Coronary artery (tissue), 2 donors: ENCODE measurements at regions not wholly inside any gene's neighbourhood (a gene's known extent, or its start where the extent isn't known, plus 50 kb on each side); places are given as distances from the start of the nearest gene placed in this dataset.

Experiments
- DNase-seq: peaks from one replicate; pipeline ENCODE4 v3.0.0-alpha.2; 2017; ENCODE audit warnings: low spot score
- H3K27ac ChIP-seq, 2 donors: fragments of 200-600 bp; sonication (generic); one replicate each; pipeline ENCODE4 v1.5.1; 2016 to 2019
- H3K4me3 ChIP-seq: fragments of 200-600 bp; sonication (generic); 2 replicates; pipeline ENCODE4 v1.5.1; 2016; ENCODE audit warnings: mild to moderate bottlenecking, moderate library complexity
- TF ChIP-seq, protein P1 (sequence below): fragments of 200-600 bp; sonication (generic); IDR thresholded peaks from one replicate; pipeline ENCODE4 v1.5.1; 2019; ENCODE audit warnings: antibody characterized with exemption

DNA sequence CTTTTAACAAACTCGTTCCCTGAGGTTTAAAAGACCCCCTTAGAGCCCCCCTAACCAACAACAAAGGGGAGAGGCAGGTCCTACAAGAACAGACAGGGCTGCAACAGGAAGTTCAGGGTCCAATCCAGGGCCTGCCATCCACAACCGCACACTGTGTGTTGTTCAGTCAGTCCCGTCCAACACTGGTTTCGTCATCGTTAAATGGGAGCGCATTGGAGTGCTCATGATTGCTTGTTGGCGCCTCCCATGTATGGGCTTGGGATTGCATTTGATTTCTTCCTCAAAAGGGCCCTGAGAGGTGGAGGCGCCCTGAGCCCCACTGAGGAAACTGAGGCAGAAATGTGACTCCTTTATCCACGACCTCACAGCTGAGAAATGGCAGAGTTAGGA lies 174.1 kb downstream of the MN1 start:
- no peak for DNase-seq
- Histone ChIP-seq H3K4me3 (no peak overlapping the region), H3K27ac (no peak overlapping the region)
- TF ChIP-seq, protein P1, sequence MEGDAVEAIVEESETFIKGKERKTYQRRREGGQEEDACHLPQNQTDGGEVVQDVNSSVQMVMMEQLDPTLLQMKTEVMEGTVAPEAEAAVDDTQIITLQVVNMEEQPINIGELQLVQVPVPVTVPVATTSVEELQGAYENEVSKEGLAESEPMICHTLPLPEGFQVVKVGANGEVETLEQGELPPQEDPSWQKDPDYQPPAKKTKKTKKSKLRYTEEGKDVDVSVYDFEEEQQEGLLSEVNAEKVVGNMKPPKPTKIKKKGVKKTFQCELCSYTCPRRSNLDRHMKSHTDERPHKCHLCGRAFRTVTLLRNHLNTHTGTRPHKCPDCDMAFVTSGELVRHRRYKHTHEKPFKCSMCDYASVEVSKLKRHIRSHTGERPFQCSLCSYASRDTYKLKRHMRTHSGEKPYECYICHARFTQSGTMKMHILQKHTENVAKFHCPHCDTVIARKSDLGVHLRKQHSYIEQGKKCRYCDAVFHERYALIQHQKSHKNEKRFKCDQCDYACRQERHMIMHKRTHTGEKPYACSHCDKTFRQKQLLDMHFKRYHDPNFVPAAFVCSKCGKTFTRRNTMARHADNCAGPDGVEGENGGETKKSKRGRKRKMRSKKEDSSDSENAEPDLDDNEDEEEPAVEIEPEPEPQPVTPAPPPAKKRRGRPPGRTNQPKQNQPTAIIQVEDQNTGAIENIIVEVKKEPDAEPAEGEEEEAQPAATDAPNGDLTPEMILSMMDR: no peak

DNA sequence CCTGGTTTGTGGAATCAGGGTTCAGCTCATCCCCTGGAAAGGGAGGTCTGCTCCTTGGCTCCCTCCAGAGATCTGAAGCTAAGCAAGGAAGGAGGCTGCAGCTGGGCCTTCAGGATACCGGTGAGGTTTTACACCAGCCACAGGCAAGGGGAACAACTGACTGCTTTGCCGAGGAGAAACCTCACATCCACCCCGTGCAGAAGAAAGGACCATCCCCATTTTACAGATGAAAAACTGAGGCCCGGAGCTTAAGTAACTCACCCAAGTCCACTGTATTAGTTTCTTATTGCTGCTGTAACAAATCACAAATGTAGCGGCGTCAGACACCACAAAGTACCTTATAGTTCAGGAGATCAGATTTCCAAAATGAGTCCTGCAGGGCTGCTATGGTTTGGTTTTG lies 173.7 kb downstream of the MN1 start:
- no peak for DNase-seq
- TF ChIP-seq, protein P1: no peak
- Histone ChIP-seq H3K27ac (no peak overlapping the region), H3K4me3 (no peak overlapping the region)

DNA sequence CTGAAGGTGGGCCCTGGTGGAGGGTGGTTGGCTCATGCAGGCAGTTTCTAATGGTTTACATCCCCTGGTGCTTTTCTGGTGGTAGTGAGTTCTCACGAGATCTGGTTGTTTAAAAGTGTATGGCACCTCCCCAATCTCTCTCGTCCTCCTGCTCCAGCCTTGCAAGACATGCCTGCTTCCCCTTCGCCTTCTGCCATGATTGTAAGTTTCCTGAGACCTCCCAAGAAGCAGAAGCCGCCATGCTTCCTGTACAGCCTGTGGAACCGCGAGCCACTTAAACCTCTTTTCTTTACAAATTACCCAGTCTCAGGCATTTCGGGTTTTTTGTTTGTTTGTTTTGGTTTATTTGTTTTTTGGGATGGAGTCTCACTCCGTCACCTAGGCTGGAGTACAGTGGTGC lies 173.2 kb downstream of the MN1 start:
- no peak for DNase-seq
- TF ChIP-seq, protein P1: no peak
- H3K27ac ChIP-seq: no peak overlapping the region
- no peak overlapping the region for H3K4me3 ChIP-seq

DNA sequence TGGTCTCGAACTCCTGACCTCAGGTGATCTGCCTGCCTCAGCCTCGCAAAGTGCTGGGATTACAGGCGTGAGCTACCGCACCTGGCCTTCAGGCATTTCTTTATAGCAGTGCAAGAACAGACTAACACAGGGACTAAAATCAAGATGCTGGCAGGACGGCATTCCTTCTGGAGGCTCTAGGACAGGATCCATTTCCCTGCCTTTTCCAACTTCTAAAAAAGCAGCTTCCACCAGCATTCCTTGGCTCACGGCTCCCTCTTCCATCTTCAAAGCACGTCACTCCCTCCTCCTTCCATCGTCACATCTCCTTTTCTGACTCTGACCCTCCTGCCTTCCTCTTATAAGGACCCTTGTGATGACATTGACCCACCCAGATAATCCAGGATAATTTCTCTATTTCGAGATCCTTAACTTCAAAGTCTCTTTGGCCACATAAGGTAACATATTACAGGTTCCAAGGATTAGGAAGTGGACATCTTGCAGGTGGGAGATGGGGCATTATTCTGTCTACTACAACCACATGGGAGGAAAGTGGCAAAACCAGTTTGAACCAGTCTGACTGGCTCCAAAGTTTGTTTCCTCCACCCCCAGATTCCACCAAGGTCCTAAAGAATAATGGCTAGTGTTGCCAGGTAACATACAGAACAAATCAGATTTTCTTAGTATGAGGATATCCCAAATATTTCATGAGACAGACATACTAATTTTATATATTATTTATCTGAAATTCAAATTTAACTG lies 172.5 kb downstream of the MN1 start:
- TF ChIP-seq, protein P1: no peak
- DNase-seq: no peak
- Histone ChIP-seq H3K4me3 (no peak overlapping the region), H3K27ac (no peak overlapping the region)

DNA sequence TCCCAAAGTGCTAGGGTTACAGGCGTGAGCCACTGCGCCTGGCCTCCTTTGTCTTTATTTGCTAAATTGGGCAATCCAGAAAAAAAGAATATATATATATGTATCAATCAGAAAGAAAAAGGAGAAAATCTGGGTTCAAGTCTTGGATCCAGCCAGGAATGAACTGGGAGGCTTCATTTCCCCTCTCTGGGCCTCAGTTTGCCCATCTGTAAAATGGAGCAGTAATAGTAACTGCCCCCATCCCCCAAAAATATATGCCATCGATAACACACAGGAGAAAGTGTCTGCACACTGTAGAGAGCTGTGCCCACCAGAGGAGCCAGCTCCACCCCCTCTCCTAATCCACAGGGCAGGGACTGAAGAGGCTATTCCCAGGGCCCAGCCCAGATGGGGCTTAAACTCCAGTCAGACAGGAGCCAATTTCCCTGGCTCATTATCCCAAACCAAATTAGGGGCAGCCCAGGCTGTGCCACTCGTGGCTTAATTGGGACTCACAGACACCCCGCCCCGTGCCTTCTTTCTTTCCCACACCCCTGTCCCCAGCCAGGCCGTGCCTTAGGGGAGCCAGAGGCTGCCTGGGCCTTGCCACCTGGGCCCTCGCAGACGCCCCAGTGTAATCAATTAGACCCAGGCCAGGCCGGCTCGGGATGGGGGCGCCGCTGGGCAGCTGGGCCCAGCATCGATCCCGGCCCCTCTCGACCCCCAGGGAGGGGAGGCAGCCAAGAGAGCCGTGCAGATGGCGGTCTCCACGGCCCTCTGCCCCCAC lies 171.5 kb downstream of the MN1 start:
- no peak for DNase-seq
- H3K4me3 ChIP-seq: no peak overlapping the region
- TF ChIP-seq, protein P1: no peak
- H3K27ac ChIP-seq: no peak overlapping the region

DNA sequence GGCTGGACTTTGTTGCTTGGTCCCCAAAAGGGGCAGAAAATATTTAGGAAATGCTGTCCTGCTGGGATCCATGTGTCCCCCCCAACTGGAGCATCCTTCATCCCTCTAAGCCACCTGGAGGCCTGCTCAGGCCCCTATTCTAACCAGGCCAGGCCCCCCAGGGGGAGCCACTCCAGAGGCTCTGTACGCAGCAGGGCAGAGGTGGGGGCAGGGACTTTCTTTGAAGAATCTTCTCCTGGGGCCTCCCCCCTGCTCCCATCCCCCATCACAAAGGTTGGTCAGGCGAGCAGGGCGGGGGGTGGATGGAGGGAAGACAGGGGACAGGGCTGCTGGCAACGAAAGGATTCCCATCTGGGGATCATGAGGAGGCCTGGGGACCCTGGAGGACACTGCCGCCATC lies 170.8 kb downstream of the MN1 start:
- no peak for DNase-seq
- TF ChIP-seq, protein P1: no peak
- Histone ChIP-seq H3K4me3 (no peak overlapping the region), H3K27ac (no peak overlapping the region)

DNA sequence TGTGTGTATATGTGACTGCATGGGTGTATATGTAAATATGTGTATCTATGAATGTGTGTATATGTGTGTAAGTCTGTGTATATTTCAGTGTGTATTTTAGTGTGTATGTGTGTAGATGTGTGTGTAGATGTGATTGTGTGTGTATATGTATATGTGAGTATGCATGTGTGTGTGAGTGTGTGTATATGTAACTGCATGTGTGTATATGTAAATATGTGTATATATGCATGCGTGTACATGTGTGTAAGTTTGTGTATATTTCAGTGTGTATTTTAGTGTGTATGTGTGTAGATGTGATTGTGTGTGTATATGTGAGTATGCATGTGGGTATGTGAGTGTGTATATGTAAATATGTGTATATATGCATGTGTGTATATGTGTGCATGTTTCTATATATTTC lies 169.9 kb downstream of the MN1 start:
- no peak for DNase-seq
- Histone ChIP-seq H3K27ac (no peak overlapping the region), H3K4me3 (no peak overlapping the region)
- TF ChIP-seq, protein P1: no peak
